ENCODE measurements at regions not wholly inside any gene's neighbourhood (a gene's known extent, or its start where the extent isn't known, plus 50 kb on each side); places are given as distances from the start of the nearest gene placed in this dataset.

DNA sequence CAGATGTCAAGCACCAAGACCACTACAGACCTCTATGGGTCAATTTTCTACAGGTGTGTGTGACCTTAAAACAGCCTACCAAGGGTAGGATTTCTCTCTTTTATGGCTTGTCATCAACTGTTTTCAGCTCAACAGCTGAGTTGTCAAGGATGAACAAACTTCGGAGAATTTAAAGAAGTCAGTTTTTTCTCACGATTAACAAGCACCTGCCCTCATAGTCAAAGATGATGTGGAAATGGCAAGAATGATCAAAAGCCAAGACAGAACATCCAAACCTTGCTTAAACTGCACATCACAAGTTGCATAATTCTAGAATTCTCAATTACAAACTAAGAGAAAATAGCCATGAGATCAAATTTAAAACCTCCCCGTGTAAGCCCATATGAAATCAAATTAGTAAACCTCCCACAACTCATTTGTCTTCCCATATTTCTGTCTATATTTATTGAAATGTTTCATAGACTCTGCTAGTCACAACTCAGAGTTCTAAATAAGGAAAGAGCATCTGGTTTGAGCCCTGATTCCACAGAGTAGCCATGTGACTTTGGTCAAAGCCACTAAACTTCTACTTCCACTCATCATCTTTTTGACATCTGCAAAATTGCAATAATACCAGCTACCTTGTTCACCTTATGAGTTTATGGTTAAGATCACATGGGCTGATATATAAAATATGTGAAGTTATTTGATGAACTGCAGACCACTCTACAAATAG, 521.5 kb upstream of the HTR2A start:
- no peak for DNase-seq

DNA sequence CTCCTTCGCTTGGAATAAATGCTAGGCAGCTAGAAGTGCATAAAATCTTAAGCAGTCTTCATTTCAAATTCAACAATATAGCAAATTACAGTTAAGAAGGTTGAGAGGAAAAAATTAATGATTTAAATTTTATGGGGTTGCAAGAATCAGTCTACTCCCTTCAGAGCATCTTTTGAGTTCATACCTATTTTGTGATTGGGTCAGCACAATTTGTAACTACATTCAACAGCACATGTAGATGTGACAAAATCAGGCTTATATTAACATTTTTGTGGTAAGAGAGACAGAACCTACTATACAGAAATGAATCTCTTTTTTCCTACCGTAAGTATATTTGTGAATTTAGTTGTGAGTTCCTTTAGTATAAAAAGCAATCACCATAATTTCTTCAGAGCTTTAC, 520.6 kb upstream of the HTR2A start:
- DNase-seq, result no peak

DNA sequence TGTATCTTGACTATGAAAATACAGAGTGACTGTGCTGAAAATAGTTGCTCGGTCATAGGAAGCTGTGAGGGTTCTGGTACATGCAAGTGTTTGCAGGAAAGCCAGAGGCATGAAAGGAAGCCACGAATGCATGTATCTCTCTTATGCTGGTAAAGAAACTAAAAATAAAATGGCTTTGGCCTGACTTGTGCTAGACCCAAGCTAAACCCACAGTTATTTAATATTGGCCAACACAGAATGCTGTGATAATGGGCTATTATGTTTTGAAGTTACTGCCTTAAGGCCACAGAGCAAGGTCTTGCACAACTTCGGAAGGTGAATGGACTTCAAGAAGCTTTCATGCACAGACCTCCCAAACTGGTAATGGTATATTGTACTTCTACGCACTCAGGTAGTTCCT, 518.2 kb upstream of the HTR2A start:
- no peak for DNase-seq

DNA sequence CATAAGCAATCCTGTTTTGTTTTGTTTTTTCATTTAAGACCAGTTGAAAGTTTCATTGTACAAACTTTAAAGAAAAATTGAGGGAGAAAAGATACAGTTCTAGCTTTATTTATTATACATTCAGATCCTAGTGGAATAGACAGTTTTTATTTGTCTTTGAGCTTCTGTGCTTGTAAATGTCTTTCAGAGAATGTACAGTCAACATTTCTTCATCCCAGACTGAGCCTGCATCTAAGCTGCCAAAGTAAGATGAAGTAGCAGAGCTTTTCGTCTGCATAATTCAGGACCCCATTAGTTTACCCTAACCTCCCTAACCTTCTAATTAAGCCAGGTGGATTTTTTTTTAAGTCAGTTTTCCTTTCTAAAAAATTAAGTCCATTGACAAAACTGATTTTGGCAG, 516.7 kb upstream of the HTR2A start:
- no peak for DNase-seq

DNA sequence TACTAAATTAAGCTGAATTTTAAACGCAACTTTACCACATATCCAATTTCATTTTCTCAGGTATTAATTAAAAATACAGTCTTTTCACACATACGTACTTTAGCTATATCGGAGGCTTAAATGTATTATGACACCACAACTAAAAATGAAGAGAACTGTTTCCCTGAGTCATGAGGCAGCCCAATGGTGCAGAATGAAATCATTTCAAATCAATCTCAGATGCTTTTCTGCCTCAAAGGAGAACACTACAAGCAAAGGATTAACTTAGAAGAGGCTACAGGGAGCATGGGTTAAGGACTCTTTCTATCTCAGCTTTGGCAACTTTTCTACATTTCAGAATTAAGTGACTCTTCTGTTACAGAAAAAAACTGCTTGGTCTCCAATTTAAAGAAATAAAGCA, 516.3 kb upstream of the HTR2A start:
- DNase-seq, result no peak

DNA sequence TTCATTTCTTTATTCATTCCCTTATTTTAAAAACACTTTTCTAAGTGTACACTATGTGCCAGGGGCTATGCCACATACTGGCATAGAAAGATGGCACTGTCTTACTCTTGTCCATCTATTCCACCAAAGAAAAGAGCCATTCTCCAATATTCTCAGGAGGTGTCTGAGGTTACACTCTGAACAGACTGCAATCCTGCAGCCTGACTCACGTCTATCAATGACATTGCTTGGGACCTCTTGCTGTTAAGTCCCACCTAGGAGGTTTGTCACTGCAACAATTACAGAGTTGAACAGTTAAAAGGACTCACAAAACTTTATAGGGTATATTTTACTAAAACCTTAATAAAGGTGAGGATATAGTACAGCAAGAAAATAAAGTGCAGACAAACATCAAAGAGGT, 512.9 kb upstream of the HTR2A start:
- DNase-seq, result no peak

DNA sequence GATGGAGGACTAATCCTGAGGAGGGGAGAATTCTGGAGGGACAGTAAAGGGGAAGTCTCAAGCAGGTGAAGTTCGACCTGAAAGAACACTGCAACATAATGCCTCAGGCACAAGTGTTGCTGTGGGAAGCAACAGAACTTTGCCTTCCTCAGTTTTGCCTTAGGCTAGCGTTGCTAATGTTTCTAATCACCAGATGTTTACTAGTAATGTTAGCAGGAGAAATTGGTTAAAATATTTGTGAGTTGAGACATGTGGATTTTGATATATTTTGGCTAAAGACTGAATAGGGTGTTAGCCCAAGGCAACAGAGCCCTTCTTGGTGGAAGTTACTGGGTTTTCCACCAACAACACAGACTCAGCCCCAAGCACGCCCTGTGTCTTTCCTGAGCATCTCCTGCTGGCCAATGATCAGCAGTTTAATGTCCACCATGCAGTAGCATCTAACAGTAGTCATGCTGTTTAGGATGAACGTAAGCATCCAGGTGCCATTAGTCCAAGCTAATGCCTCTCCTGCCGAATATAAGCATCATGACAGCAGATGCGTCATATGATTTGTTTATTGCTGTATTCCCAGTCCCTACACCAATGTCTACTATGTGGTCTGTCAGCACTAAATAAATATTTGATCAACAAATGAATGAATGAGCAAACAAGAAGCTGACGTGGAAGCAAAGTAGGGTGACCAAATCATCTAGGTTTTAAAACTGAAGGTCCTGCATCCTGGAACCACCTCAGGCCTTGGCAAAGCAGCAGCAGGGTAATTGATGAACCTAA, 511.9 kb upstream of the HTR2A start:
- DNase-seq, result no peak

DNA sequence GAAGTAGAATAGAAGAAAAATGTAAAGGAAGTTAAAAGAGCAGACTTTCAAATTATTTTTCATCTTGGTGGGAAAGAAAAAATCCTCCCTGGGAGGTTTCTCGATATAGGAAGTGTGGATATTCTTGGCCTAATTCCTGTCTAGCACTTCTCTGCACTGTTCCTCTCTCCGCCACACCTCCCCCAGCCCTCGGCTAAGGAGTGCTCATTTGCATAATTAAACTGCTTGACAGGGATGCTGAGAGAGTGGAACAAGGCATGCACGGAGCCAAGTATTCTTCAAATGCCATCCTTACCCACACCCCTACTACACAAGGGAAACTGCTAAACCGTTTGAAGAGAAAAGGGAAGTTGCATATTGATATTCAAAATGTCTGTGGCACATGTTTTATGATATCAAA, 511.0 kb upstream of the HTR2A start:
- DNase-seq, result no peak

DNA sequence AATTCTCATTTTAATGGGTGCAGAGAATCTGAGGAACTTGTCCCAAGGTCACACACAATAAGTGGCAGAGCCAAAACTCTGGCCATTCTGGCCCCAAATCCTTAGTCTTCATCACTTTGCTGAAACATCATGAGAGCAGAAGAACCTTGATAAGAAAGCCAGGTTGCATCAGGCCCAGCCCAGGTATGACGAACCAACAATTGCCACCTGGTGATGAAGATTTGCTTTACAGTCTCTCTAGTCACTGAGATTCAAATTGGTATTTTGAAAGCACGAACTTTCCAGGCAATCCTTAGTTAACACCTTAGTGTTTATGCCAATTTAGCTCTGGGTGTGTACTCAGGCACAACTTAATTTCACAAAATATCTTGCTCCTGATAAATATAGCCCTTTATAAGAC, 502.7 kb upstream of the HTR2A start:
- DNase-seq, result no peak

DNA sequence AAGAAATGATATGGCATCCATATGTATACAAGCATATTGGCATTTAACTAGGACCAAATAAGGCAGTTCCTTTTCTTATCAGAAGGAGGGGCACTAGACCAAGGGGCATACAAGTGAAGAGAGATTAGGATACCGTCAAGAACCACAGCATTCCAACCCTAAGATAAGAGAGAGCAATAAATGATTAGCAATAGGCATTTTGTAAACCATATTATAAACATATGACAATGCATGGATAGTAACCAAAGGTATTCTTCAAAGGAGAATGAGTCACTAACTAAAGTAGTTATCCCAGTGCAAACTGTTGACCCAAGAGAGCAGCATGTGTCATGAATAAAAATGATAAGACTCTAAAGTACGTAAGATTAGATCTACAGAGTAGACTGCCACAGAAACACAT, 500.9 kb upstream of the HTR2A start:
- DNase-seq, result no peak

DNA sequence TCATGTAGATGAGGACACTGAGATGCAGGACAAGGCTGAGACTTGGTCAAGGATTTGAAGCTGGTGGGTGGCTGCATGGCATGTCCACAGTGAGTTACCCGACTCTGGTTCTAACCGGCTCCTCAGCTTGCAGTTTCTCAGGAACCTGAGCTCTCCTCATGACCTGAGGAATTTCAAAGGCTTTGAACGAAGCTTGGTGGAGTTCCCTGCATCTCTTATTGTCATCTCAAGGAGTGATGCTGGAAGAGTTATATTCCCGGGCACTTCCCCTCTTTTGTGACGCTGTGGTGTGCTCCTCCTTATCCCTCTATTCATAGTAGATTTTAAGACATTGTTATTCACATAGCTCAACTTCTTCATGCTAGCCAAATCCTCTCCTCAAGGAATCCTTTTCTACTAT, 500.1 kb upstream of the HTR2A start:
- no peak for DNase-seq

DNA sequence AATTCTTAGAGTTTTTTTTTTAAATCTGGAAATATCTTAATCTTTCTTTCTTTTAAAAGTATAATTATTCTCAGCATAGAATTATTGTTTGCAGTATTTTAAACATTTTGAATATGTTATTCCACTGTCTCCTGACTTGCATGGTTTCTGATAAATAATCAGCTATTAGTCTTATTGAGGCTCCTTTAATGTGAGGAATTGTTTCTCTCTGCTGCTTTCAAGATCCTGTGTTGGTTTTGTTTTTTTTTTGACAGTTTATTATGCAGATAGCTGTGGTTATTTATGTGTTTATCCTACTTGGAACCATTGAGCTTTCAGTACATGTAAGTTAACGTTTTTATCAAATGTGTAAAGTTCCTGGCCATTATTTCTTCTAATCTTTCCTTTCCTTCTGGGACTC, 477.9 kb upstream of the HTR2A start:
- DNase-seq, result no peak

DNA sequence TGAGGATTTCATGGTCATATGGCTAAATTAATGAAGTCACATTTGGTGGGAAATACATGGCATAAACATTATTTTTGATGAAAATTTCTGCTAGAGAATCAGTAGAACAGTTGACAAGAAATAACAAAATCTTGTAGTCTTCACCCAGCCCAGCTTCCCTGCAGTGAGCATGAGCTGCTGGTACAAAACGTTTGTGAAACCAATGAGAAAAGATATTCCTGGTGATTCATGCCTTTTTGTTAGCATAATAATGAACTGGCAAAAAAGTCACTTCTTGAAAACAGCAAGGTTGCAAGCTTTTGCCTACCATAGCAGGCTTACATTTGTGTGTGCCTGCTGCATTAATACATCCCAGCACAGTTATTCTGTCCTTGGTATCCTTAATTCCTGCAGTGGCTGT, 475.9 kb upstream of the HTR2A start:
- no peak for DNase-seq

DNA sequence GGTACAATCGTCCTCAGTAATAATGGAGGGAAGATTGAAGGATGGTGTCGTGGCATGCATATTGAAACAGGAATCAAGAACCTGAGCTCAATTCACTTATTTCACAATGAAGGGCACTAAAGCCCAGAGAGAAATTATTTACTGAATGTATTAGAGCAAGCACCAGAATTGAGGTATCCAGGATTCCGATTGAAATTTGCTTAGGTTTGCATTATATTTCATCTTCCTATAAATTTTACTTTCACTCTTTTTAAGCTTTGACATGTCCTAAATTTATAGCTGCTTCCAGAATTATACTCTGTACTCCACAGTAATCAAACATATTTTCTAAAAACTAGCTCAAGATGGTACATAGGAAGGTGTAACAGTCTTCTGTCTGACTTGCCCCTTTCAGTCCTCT, 454.9 kb upstream of the HTR2A start:
- no peak for DNase-seq

DNA sequence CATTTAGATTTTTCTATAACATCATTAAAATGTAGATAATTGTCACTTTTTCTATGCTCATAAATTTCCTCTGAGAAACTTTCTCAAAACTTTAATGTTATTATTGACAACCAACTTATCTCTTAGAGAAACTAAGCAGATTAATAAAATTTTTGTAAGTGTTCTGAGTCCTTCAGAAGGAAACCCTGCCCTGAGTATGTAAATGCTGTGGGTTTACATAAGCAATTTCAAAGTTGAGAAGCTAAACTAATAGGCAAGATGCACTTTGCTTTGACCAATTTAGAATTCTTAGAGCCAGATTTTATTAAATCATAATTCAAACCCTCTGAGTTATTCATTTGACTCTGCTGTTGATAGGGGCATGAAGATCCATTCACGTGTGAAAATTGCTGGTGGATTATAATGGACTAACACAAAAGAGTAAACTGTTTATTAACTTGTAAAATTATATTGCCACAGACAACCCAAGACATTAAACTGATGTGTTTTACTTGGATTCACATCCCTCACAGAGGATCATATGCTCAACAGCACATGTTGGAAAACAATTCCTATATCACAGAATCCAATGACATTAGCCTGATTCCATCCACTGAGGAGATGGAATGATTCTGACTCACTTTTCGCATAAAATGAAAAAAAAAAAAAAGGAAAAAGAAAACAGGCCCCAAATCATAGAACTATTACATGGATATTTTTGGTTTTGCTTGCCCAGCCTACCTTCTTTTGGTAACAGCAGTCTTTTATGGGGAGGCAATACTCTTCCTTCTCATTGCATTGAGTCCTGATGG, 453.7 kb upstream of the HTR2A start:
- no peak for DNase-seq

DNA sequence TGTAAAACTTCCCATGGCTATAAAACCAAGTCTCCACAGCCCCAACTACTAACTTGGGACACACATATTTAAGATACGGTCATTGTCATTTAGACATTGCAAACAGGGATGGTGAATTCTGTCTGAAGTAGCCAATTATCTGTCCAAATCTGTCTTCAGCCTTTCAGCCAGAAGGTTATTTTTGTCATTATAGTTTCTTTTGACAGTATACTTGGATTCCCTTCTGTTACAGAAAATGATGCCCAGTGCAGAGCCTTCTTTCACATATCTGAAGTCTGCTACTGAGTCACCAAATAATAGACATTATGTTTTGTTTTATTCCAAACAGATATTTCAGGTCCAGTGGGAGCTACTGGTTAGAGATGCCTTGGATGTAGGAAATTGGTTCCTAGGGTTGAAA, 452.4 kb upstream of the HTR2A start:
- DNase-seq, result no peak

DNA sequence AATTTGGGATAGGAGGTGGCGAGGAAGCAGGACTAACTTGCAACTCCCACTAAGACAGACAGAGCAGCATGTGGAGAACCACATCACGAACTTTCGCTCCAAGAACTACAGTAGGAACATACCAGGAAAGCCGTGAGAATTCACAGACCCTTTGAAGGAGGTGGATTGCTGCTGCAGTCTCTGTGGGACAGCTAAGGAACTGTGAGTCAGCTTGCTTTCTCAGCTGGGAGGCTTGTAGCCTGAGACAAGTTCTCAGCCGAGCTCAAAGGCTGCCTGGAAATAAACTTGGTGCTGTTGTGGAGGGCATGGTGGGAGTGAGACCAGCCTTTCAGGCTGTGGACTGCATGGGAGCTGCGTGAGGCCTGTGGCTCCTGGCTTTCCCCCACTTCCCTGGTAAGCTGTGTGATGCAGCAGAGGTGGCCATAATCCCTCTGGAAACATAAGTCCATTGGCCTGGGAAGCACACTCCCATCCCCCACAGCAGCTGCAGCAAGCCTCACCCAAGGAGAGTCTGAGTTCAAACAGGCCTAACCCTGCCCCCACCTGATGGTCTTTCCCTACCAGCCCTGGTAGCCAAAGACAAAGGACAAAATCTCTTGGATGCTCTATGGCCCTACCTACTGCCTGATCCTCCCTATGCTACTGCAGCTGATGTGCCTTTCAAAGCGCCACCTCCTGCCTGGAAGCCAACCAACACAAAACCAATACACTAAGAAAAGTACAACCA, 441.1 kb upstream of the HTR2A start:
- DNase-seq, result no peak

DNA sequence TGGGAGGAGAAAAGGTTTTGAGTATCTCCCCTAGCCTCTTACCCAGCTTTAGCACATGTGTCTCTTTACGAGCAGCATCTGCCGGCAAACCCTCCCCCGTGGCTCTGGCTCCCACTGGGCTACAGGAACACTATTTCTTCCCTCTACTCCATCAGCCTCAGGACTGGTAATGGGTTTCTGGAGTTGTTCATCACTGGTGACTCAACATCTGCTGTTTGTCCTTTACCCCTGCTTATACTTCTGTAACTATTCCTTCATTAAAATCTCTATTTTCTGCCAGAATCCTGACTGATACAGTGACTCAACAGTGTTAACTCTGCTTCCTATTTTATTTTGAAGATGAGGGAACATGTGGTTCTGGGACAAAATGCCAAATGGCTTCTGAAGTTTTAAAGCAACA, 437.3 kb upstream of the HTR2A start:
- DNase-seq, result no peak

DNA sequence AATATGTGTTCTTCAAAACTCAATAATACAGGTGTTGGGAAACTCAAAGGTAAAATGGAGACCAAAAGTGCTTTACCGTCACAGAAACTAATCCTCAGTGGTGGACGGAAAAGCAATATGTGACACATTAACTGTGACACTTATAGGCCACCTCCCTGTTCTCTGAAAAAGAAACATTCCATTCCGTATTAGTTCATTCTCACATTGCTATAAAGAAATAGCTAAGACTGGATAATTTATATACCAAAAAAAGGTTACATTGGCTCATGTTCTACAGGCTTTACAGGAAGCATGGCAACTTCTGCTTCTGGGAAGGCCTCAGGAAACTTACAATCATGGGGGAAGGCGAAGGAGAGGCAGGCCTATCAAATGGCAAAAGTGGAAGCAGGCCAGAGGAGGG, 435.3 kb upstream of the HTR2A start:
- no peak for DNase-seq

DNA sequence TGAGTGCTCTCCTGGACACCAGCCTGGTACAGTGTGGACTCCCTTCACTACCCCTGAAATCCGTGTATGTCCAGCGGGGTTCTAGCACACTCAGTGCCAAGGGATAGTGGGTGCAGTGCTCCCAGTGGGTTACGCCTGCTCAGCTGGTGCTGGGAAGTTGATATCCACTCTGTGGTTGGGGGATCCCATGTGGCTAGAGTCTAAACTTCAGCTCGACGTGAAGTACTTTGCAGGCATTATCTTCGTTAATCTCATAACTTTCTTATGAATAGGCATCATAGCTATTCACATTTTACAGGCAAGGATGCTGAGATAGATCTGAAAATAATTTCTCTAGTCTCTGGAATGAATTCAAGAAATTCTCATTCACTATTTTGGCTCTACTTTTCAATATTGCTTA, 433.2 kb upstream of the HTR2A start:
- no peak for DNase-seq

DNA sequence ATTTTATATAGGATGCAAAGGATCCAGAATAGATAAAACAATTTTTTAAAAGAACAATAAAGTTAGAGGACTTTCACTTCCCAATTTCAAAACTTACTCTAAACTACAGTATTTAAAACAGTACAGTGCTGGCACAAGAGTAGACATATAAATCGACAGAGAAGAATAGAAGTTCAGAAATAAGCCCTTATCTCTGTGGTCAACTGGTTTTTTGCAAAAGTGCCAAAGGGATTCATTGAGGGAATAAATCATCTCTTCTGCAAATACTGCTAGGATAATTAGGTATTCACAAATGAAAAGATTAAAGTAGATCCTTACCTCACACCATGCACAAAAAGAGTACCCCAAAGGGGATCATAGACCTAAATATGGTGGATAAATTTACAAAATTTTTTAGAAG, 431.0 kb upstream of the HTR2A start:
- no peak for DNase-seq

DNA sequence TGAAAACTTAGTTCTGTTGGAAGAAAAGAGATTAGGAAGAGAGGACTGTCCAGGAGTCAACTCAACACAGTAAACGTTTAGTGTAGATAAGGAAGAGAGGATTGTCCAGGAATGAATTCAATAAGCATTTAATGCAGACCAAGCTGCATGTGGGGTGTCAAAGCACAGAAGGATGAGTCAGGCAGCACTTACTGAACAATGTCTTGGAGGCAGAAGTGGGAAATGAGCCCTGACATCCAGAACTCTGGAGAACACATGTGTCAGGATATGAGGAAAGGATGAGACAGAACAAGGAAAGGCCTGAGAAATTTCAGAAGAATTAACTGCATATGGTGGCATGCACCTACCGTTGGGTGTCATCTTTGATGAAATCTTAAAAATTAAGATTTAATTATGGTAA, 429.2 kb upstream of the HTR2A start:
- no peak for DNase-seq

DNA sequence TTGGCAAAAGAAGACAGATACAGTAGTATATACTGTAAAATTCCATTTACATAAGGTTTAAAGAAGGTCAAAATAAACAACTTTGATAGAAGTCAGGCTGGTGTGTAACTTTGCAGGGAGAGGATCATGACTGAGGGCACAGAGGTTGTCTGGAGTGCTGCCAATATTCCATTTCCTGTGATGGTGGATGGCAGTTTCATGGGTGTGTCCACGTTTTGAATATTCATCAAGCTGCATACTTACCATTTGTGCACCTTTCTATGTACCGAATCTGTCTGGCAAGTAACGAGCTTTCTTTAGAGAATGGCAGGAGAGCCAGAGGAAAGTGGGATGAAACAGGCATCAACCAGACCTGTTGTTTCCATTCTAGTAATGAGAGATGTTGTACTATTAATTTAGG, 420.5 kb upstream of the HTR2A start:
- no peak for DNase-seq
